K562 (cell line): ENCODE measurements at regions not wholly inside any gene's neighbourhood (a gene's known extent, or its start where the extent isn't known, plus 50 kb on each side); places are given as distances from the start of the nearest gene placed in this dataset.

Experiments
- ATAC-seq: fragments of 200-7000 bp; cut with Tn5 transposase; 3 replicates; pipeline ENCODE4 v1.9.1; 2020; ENCODE audit warnings: moderate library complexity
- BruUV-seq: library from RNA; stranded (reverse); fragments of 400-500 nt; replicated peaks from 2 replicates; lab custom pipeline; 2021; lab: Mats Ljungman, UMichigan
- CTCF ChIA-PET: fragments of 300-600 bp; formaldehyde crosslinking; extraction: SDS; loops from one replicate; lab custom pipeline; 2021; ENCODE audit warnings: low intra/inter-chr PET ratio; lab: Yijun Ruan, JAX
- POLR2A ChIA-PET: fragments of 300-600, 350-650 bp; sonication (Branson Sonifier 250); formaldehyde crosslinking; extraction: SDS; loops from one replicate; lab custom pipeline; 2021; ENCODE audit warnings: antibody characterized with exemption, inconsistent platforms; lab: Yijun Ruan, JAX
- DNase-seq, 4 experiments: peaks; one replicate each; pipeline versions ENCODE4 v3.0.0 to v3.0.0-alpha.2; 2011 to 2018; ENCODE audit warnings: low spot score in 3 of 4, mixed read lengths in 3 of 4; ENCODE audit errors: extremely low read depth in 1 of 4
- FAIRE-seq: peaks from 2 replicates; lab custom pipeline; 2011; peaks lifted over from hg19 to GRCh38; lab: Jason Lieb, UNC
- H2AFZ ChIP-seq: 2 replicates; pipeline ENCODE4 v1.6.0; 2011; ENCODE audit warnings: low read depth, low read length, control low read depth, inconsistent platforms
- H3K27ac ChIP-seq: fragments of 200-600 bp; 3 replicates; pipeline ENCODE4 v1.8.0; 2011; ENCODE audit warnings: low read depth, mild to moderate bottlenecking, control low read depth, inconsistent platforms, low read length, moderate library complexity, mixed read lengths; ENCODE audit errors: extremely low read depth
- H3K27me3 ChIP-seq, 2 experiments: fragments of 300-600 bp in 1 of 2; 2 replicates in 1 of 2; 3 replicates in 1 of 2; pipeline versions ENCODE4 v1.6.0 to v1.8.0; 2011; ENCODE audit warnings: inconsistent platforms in 2 of 2, low read length in 2 of 2, mild to moderate bottlenecking in 1 of 2, mixed read lengths in 1 of 2, moderate library complexity in 1 of 2; ENCODE audit not compliant: control insufficient read depth in 2 of 2, insufficient read depth in 2 of 2
- H3K36me3 ChIP-seq: fragments of 300-600 bp; 3 replicates; pipeline ENCODE4 v1.8.0; 2011; ENCODE audit warnings: mild to moderate bottlenecking, low read length, inconsistent platforms; ENCODE audit not compliant: control insufficient read depth, insufficient read depth
- H3K4me1 ChIP-seq, 2 experiments: fragments of 200-600 bp in 1 of 2; replicated peaks in 1 of 2; 2 replicates in 1 of 2; 3 replicates in 1 of 2; pipeline versions ENCODE4 v1.5.1 to v1.8.0; 2011; ENCODE audit warnings: inconsistent platforms in 2 of 2, low read length in 2 of 2, mild to moderate bottlenecking in 1 of 2, mixed read lengths in 1 of 2, moderate library complexity in 1 of 2; ENCODE audit not compliant: control insufficient read depth in 2 of 2, insufficient read depth in 2 of 2
- H3K4me2 ChIP-seq: 2 replicates; pipeline ENCODE4 v1.6.1; 2011; ENCODE audit warnings: low read length, control low read depth, inconsistent platforms, mixed read lengths; ENCODE audit not compliant: insufficient read depth
- H3K4me3 ChIP-seq: fragments of 200-600 bp; sonication (generic), shearing (Covaris generic); 2 replicates; pipeline ENCODE4 v1.5.1; 2016; ENCODE audit warnings: control low read depth, inconsistent platforms
- H3K79me2 ChIP-seq: fragments of 200-600 bp; 3 replicates; pipeline ENCODE4 v1.8.0; 2011; ENCODE audit warnings: low read length, inconsistent platforms; ENCODE audit not compliant: control insufficient read depth, insufficient read depth
- H3K9ac ChIP-seq, 2 experiments: 2 replicates each; pipeline versions ENCODE4 v1.6.0 to v1.6.1; 2011; ENCODE audit warnings: low read depth in 2 of 2, low read length in 2 of 2, control low read depth in 1 of 2, inconsistent platforms in 1 of 2, mild to moderate bottlenecking in 1 of 2, mixed read lengths in 1 of 2; ENCODE audit not compliant: insufficient read depth in 1 of 2
- H3K9me1 ChIP-seq: one replicate; pipeline ENCODE4 v1.6.0; 2011; ENCODE audit warnings: inconsistent platforms, mild to moderate bottlenecking, low read length, moderate library complexity; ENCODE audit not compliant: control insufficient read depth, insufficient read depth
- H3K9me3 ChIP-seq: replicated peaks from 2 replicates; pipeline ENCODE4 v1.5.1; 2011; ENCODE audit warnings: low read depth, low read length, inconsistent platforms; ENCODE audit not compliant: control insufficient read depth, insufficient read depth
- H4K20me1 ChIP-seq: replicated peaks from 2 replicates; pipeline ENCODE4 v1.6.1; 2011; ENCODE audit warnings: low read length, inconsistent platforms, mixed read lengths; ENCODE audit not compliant: control insufficient read depth, insufficient read depth
- ADNP ChIP-seq: fragments of 200-800 bp; sonication (Bioruptor generic); IDR thresholded peaks from 2 replicates; pipeline ENCODE4 v1.6.1; 2016; ENCODE audit warnings: missing genetic modification characterization, missing compliant biosample characterization
- BCOR ChIP-seq: fragments of 450-650 bp; IDR thresholded peaks from 2 replicates; pipeline ENCODE4 v1.6.1; 2016
- BRD9 ChIP-seq: fragments of 450-650 bp; IDR thresholded peaks from 2 replicates; pipeline ENCODE4 v1.6.1; 2018; ENCODE audit warnings: low read depth; ENCODE audit not compliant: partially characterized antibody
- CHD2 ChIP-seq: IDR thresholded peaks from 2 replicates; pipeline ENCODE4 v1.6.1; 2011; ENCODE audit warnings: low read depth, low read length
- FOXM1 ChIP-seq, 2 experiments: fragments of 450-650 bp in 1 of 2; sonication (generic) in 1 of 2; formaldehyde crosslinking in 1 of 2; IDR thresholded peaks; 2 replicates each; pipeline versions ENCODE4 v1.6.1 to v1.9.0; 2017 to 2022; ENCODE audit warnings: low read depth in 2 of 2, mild to moderate bottlenecking in 2 of 2, missing genetic modification reagents in 1 of 2, moderate library complexity in 1 of 2
- FUS ChIP-seq: fragments of 200-400 bp; formaldehyde crosslinking; optimal IDR thresholded peaks from 2 replicates; pipeline ENCODE3; 2017; ENCODE audit warnings: low read depth, low read length
- HLTF ChIP-seq: fragments of 450-650 bp; IDR thresholded peaks from 2 replicates; pipeline ENCODE4 v1.6.1; 2016
- HNRNPUL1 ChIP-seq: fragments of 200-400 bp; formaldehyde crosslinking; IDR thresholded peaks from 2 replicates; pipeline ENCODE4 v1.6.1; 2017; ENCODE audit warnings: low read length
- MECOM ChIP-seq: fragments of 250-450 bp; sonication (Bioruptor Pico); IDR thresholded peaks from 2 replicates; pipeline ENCODE4 v1.8.0; 2022; ENCODE audit warnings: inconsistent platforms
- NUFIP1 ChIP-seq: fragments of 450-650 bp; IDR thresholded peaks from 2 replicates; pipeline ENCODE4 v1.6.1; 2018; ENCODE audit not compliant: partially characterized antibody
- POLR2AphosphoS2 ChIP-seq: IDR thresholded peaks from 2 replicates; pipeline ENCODE4 v1.6.1; 2012; ENCODE audit warnings: low read length, improper control_type of control experiment
- PYGO2 ChIP-seq: fragments of 450-650 bp; IDR thresholded peaks from 2 replicates; pipeline ENCODE4 v1.6.1; 2016; ENCODE audit warnings: mild to moderate bottlenecking, missing genetic modification characterization, moderate library complexity, missing compliant biosample characterization
- ZNF224 ChIP-seq: sonication (generic); formaldehyde crosslinking; IDR thresholded peaks from 2 replicates; pipeline ENCODE4 v1.8.0; 2022; ENCODE audit warnings: mild to moderate bottlenecking, missing genetic modification reagents
- ZNF239 ChIP-seq: fragments of 250-450 bp; sonication (Bioruptor Pico); IDR thresholded peaks from 2 replicates; pipeline ENCODE4 v1.4.0; 2020; ENCODE audit warnings: mild to moderate bottlenecking
- ZNF589 ChIP-seq: fragments of 200-800 bp; sonication (Bioruptor generic); IDR thresholded peaks from 2 replicates; pipeline ENCODE4 v1.6.1; 2016; ENCODE audit warnings: low read depth, missing genetic modification characterization, missing compliant biosample characterization
- ZNF764 ChIP-seq: fragments of 250-450 bp; sonication (Bioruptor Pico); IDR thresholded peaks from 2 replicates; pipeline ENCODE4 v1.4.0; 2020; ENCODE audit warnings: low read depth, mild to moderate bottlenecking, moderate library complexity
- in situ Hi-C: fragments of 300-500 bp; cut with MboI; formaldehyde crosslinking; loops from 4 replicates; pipeline ENCODE4 v1.15.0; 2018; ENCODE audit warnings: inconsistent platforms, mixed read lengths
- intact Hi-C: fragments of 100-400 bp; cut with micrococcal nuclease; formaldehyde crosslinking; loops from 2 replicates; pipeline ENCODE4 v1.14.2; 2022

GRCh38 chr19:28940751-28941500 is 272.0 kb downstream of the UQCRFS1 start (continued):
- no peak for TF ChIP-seq FOXM1 (IDR thresholded peaks at IDR 0.05; ENCODE audit: low read depth)
- no peak for TF ChIP-seq FOXM1 (CRISPR knock-in tag; IDR thresholded peaks at IDR 0.05; ENCODE audit: low read depth)
- TF ChIP-seq ADNP = no peak
- TF ChIP-seq ZNF239 (CRISPR knock-in tag) = no peak
- TF ChIP-seq HLTF = no peak
- TF ChIP-seq, all 486 proteins: peak for 0

- CTCF ChIA-PET = no interaction called here
- ATAC-seq = no peak
- BruUV-seq = no TSS peak
- POLR2A ChIA-PET = no interaction called here
- Histone ChIP-seq H3K27ac (no peak overlapping the region), H3K9ac (no peak overlapping the region), H3K4me2 (no peak overlapping the region), H3K36me3 (no peaks in the 10 kb centered on the region), H3K4me3 (no peak overlapping the region), H3K27me3 (no peaks in the 10 kb centered on the region; a peak in 1 of 5 replicates), H4K20me1 (no peaks in the 10 kb centered on the region), H3K9me3 (no peaks in the 10 kb centered on the region), H3K9me1 (no peaks in the 10 kb centered on the region), H3K79me2 (no peaks in the 10 kb centered on the region), H2AFZ (no peak overlapping the region), H3K4me1 (no peaks in the 10 kb centered on the region)
- intact Hi-C loops (no loop called here), in situ Hi-C loops (no loop called here)
- TF ChIP-seq PYGO2 (tag) (no peak), MECOM (CRISPR knock-in tag) (no peak), ZNF224 (CRISPR knock-in tag) (no peak), NUFIP1 (no peak), CHD2 (no peak), HLTF (no peak), BRD9 (no peak), POLR2AphosphoS2 (no peak), BCOR (no peak), HNRNPUL1 (no peak), FUS (no peak), ZNF589 (CRISPR knock-in tag) (no peak), ZNF764 (CRISPR knock-in tag) (no peak)
- no peak for FAIRE-seq
- no peak for DNase-seq
Measured at GRCh38 chr19:28939236-28939635, 273.7 kb downstream of the UQCRFS1 start.
